Cardiac septum (tissue), 1 donor: ENCODE measurements at regions not wholly inside any gene's neighbourhood (a gene's known extent, or its start where the extent isn't known, plus 50 kb on each side); places are given as distances from the start of the nearest gene placed in this dataset.

Experiments used
- DNase-seq: peaks from one replicate; pipeline ENCODE4 v3.0.0-alpha.2; 2020; ENCODE audit warnings: low spot score
- intact Hi-C: fragments of 100-400 bp; cut with DNase I; formaldehyde crosslinking; loops from one replicate; pipeline ENCODE4 v1.14.0; 2022
- donor health status: DM: no; HTN: no; CAD: no.

GRCh38 chr6:66865771-66866170 lies 1158.7 kb upstream of the EYS start:
- DNase-seq, result no peak
- intact Hi-C loops, result no loop called here

- DNase-seq, result no peak
- intact Hi-C loops, result no loop called here
Measured at GRCh38 chr6:66861007-66861541, 1154.0 kb upstream of the EYS start.

- DNase-seq, result no peak
- intact Hi-C loops, result no loop called here
Measured at GRCh38 chr6:66860328-66860727, 1153.3 kb upstream of the EYS start.

GRCh38 chr6:66858196-66858595 lies 1151.2 kb upstream of the EYS start:
- no peak for DNase-seq
- intact Hi-C loops, result no loop called here

GRCh38 chr6:66854014-66854413 lies 1147.0 kb upstream of the EYS start:
- intact Hi-C loops, result no loop called here
- DNase-seq, result no peak

GRCh38 chr6:66851930-66852329 lies 1144.9 kb upstream of the EYS start:
- DNase-seq, result no peak
- intact Hi-C loops, result no loop called here

GRCh38 chr6:66849843-66850242 lies 1142.8 kb upstream of the EYS start:
- intact Hi-C loops, result no loop called here
- DNase-seq, result no peak

- no peak for DNase-seq
- intact Hi-C loops, result no loop called here
Measured at GRCh38 chr6:66848244-66848953, 1141.4 kb upstream of the EYS start.

GRCh38 chr6:66838764-66839163 lies 1131.7 kb upstream of the EYS start:
- DNase-seq, result no peak
- intact Hi-C loops, result no loop called here

- intact Hi-C loops, result no loop called here
- no peak for DNase-seq
Measured at GRCh38 chr6:66825539-66825938, 1118.5 kb upstream of the EYS start.

- intact Hi-C loops, result no loop called here
- DNase-seq, result no peak
Measured at GRCh38 chr6:66814156-66814555, 1107.1 kb upstream of the EYS start.

- intact Hi-C loops, result no loop called here
- DNase-seq, result no peak
Measured at GRCh38 chr6:66808771-66809170, 1101.7 kb upstream of the EYS start.

GRCh38 chr6:66796987-66797386 lies 1090.0 kb upstream of the EYS start:
- no peak for DNase-seq
- intact Hi-C loops, result no loop called here

GRCh38 chr6:66788579-66788978 lies 1081.6 kb upstream of the EYS start:
- DNase-seq, result no peak
- intact Hi-C loops, result no loop called here

GRCh38 chr6:66772800-66773199 lies 1065.8 kb upstream of the EYS start:
- intact Hi-C loops, result no loop called here
- DNase-seq, result no peak

GRCh38 chr6:66771626-66772025 lies 1064.6 kb upstream of the EYS start:
- no peak for DNase-seq
- intact Hi-C loops, result no loop called here

GRCh38 chr6:66751630-66752029 lies 1044.6 kb upstream of the EYS start:
- no peak for DNase-seq
- intact Hi-C loops, result no loop called here

GRCh38 chr6:66740346-66740745 lies 1033.3 kb upstream of the EYS start:
- no peak for DNase-seq
- intact Hi-C loops, result no loop called here

GRCh38 chr6:66735106-66735890 lies 1028.3 kb upstream of the EYS start:
- DNase-seq, result no peak
- intact Hi-C loops, result no loop called here

- no peak for DNase-seq
- intact Hi-C loops, result no loop called here
Measured at GRCh38 chr6:66731310-66731709, 1024.3 kb upstream of the EYS start.

- intact Hi-C loops, result no loop called here
Measured at GRCh38 chr6:66725670-66726069, 1018.6 kb upstream of the EYS start.

More at GRCh38 chr6:66725670-66726069, 1018.6 kb upstream of the EYS start:
- no peak for DNase-seq
